K562 (cell line): ENCODE measurements at regions not wholly inside any gene's neighbourhood (a gene's known extent, or its start where the extent isn't known, plus 50 kb on each side); places are given as distances from the start of the nearest gene placed in this dataset.

Experiments used
- ARID1B ChIP-seq: fragments of 450-650 bp; IDR thresholded peaks from 2 replicates; pipeline ENCODE4 v1.6.1; 2016; ENCODE audit warnings: antibody characterized with exemption, mild to moderate bottlenecking, inconsistent platforms
- CLOCK ChIP-seq: fragments of 250-450 bp; sonication (Bioruptor Pico); IDR thresholded peaks from 2 replicates; pipeline ENCODE4 v1.4.0; 2020; ENCODE audit warnings: mild to moderate bottlenecking, moderate library complexity, borderline replicate concordance
- DPF2 ChIP-seq: fragments of 450-650 bp; IDR thresholded peaks from 2 replicates; pipeline ENCODE4 v1.6.1; 2016
- LEF1 ChIP-seq: fragments of 450-650 bp; IDR thresholded peaks from 2 replicates; pipeline ENCODE4 v1.6.1; 2016; ENCODE audit warnings: mild to moderate bottlenecking
- MEIS2 ChIP-seq: fragments of 450-650 bp; IDR thresholded peaks from 2 replicates; pipeline ENCODE4 v1.6.1; 2014; ENCODE audit warnings: mild to moderate bottlenecking; ENCODE audit not compliant: partially characterized antibody
- NFIC ChIP-seq: fragments of 450-650 bp; IDR thresholded peaks from 2 replicates; pipeline ENCODE4 v1.6.1; 2017; ENCODE audit warnings: mild to moderate bottlenecking, inconsistent platforms
- PCBP2 ChIP-seq: fragments of 200-400 bp; formaldehyde crosslinking; IDR thresholded peaks from 2 replicates; pipeline ENCODE4 v1.6.1; 2018; ENCODE audit warnings: low read length, low read depth, mild to moderate bottlenecking, moderate library complexity; ENCODE audit not compliant: poor library complexity, severe bottlenecking
- PHF21A ChIP-seq: fragments of 450-650 bp; IDR thresholded peaks from 2 replicates; pipeline ENCODE4 v1.6.1; 2017; ENCODE audit warnings: low read depth, borderline replicate concordance
- PKNOX1 ChIP-seq: fragments of 450-650 bp; IDR thresholded peaks from 2 replicates; pipeline ENCODE4 v1.6.1; 2016
- SIX5 ChIP-seq, 2 experiments: IDR thresholded peaks; 2 replicates each; pipeline ENCODE4 v1.6.1; 2011; ENCODE audit warnings: low read length in 2 of 2, borderline replicate concordance in 1 of 2, low read depth in 1 of 2, mild to moderate bottlenecking in 1 of 2, moderate library complexity in 1 of 2; ENCODE audit not compliant: insufficient read depth in 1 of 2
- TRIM24 ChIP-seq, 2 experiments: fragments of 450-650 bp; IDR thresholded peaks; 2 replicates each; pipeline ENCODE4 v1.6.1; 2016
- ZKSCAN1 ChIP-seq: fragments of 150-350 bp; IDR thresholded peaks from 2 replicates; pipeline ENCODE4 v1.6.1; 2016; ENCODE audit warnings: low read depth, low read length
- ZNF778 ChIP-seq: fragments of 450-650 bp; formaldehyde crosslinking; IDR thresholded peaks from 2 replicates; pipeline ENCODE4 v1.4.0; 2020; ENCODE audit warnings: mild to moderate bottlenecking, moderate library complexity
- TF ChIP-seq, protein P1 (sequence below): fragments of 450-650 bp; IDR thresholded peaks from 2 replicates; pipeline ENCODE4 v1.6.1; 2018; ENCODE audit not compliant: partially characterized antibody
- TF ChIP-seq, protein P2 (sequence below): sonication (generic); formaldehyde crosslinking; IDR thresholded peaks from 2 replicates; pipeline ENCODE4 v1.8.1; 2022; ENCODE audit warnings: missing genetic modification reagents
- TF ChIP-seq, protein P3 (sequence below), 2 experiments: fragments of 450-650 bp; IDR thresholded peaks; 2 replicates each; pipeline ENCODE4 v1.6.1; 2016
- TF ChIP-seq, protein P4 (sequence below): fragments of 250-450 bp; sonication (Bioruptor Pico); IDR thresholded peaks from 2 replicates; pipeline ENCODE4 v1.5.0; 2021

GRCh38 chr2:111642586-111643327 lies 241.2 kb downstream of the ANAPC1 start (continued):
- TF ChIP-seq ZKSCAN1: no peak
- peak; percentile 27; the same call in 1 of the 2 replicates for TF ChIP-seq LEF1
- TF ChIP-seq, protein P1, sequence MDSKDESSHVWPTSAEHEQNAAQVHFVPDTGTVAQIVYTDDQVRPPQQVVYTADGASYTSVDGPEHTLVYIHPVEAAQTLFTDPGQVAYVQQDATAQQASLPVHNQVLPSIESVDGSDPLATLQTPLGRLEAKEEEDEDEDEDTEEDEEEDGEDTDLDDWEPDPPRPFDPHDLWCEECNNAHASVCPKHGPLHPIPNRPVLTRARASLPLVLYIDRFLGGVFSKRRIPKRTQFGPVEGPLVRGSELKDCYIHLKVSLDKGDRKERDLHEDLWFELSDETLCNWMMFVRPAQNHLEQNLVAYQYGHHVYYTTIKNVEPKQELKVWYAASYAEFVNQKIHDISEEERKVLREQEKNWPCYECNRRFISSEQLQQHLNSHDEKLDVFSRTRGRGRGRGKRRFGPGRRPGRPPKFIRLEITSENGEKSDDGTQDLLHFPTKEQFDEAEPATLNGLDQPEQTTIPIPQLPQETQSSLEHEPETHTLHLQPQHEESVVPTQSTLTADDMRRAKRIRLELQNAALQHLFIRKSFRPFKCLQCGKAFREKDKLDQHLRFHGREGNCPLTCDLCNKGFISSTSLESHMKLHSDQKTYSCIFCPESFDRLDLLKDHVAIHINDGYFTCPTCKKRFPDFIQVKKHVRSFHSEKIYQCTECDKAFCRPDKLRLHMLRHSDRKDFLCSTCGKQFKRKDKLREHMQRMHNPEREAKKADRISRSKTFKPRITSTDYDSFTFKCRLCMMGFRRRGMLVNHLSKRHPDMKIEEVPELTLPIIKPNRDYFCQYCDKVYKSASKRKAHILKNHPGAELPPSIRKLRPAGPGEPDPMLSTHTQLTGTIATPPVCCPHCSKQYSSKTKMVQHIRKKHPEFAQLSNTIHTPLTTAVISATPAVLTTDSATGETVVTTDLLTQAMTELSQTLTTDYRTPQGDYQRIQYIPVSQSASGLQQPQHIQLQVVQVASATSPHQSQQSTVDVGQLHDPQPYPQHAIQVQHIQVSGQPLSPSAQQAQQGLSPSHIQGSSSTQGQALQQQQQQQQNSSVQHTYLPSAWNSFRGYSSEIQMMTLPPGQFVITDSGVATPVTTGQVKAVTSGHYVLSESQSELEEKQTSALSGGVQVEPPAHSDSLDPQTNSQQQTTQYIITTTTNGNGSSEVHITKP: peak; percentile 22
- peak; percentile 84 for TF ChIP-seq DPF2
- peak; percentile 85 to 89 for TF ChIP-seq TRIM24 (IDR thresholded peaks at IDR 0.05)
- peak; percentile 50 for TF ChIP-seq MEIS2
- TF ChIP-seq NFIC: peak; percentile 68
- no peak for TF ChIP-seq SIX5 (IDR thresholded peaks at IDR 0.05; ENCODE audit: borderline replicate concordance in 1 of 2, insufficient read depth in 1 of 2, low read depth in 1 of 2, low read length in 2 of 2)
- TF ChIP-seq, protein P2, sequence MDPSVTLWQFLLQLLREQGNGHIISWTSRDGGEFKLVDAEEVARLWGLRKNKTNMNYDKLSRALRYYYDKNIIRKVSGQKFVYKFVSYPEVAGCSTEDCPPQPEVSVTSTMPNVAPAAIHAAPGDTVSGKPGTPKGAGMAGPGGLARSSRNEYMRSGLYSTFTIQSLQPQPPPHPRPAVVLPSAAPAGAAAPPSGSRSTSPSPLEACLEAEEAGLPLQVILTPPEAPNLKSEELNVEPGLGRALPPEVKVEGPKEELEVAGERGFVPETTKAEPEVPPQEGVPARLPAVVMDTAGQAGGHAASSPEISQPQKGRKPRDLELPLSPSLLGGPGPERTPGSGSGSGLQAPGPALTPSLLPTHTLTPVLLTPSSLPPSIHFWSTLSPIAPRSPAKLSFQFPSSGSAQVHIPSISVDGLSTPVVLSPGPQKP: no peak
- peak; percentile 46; the same call in 1 of the 2 replicates for TF ChIP-seq PKNOX1
- TF ChIP-seq ZNF778 (CRISPR knock-in tag): no peak
- TF ChIP-seq, protein P3, sequence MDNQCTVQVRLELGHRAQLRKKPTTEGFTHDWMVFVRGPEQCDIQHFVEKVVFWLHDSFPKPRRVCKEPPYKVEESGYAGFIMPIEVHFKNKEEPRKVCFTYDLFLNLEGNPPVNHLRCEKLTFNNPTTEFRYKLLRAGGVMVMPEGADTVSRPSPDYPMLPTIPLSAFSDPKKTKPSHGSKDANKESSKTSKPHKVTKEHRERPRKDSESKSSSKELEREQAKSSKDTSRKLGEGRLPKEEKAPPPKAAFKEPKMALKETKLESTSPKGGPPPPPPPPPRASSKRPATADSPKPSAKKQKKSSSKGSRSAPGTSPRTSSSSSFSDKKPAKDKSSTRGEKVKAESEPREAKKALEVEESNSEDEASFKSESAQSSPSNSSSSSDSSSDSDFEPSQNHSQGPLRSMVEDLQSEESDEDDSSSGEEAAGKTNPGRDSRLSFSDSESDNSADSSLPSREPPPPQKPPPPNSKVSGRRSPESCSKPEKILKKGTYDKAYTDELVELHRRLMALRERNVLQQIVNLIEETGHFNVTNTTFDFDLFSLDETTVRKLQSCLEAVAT (IDR thresholded peaks at IDR 0.05): no peak
- peak; percentile 94 for TF ChIP-seq ARID1B
- TF ChIP-seq PHF21A: no peak; the same call in 1 of the 2 replicates
- no peak for TF ChIP-seq PCBP2
- TF ChIP-seq CLOCK (CRISPR knock-in tag): no peak
- TF ChIP-seq, protein P4, sequence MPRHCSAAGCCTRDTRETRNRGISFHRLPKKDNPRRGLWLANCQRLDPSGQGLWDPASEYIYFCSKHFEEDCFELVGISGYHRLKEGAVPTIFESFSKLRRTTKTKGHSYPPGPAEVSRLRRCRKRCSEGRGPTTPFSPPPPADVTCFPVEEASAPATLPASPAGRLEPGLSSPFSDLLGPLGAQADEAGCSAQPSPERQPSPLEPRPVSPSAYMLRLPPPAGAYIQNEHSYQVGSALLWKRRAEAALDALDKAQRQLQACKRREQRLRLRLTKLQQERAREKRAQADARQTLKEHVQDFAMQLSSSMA: no peak
